H9 (cell line): ENCODE measurements at regions not wholly inside any gene's neighbourhood (a gene's known extent, or its start where the extent isn't known, plus 50 kb on each side); places are given as distances from the start of the nearest gene placed in this dataset.

Source experiments
- DNase-seq: peaks from one replicate; pipeline ENCODE4 v3.0.0-alpha.2; 2017
- H2AFZ ChIP-seq: one replicate; pipeline ENCODE4 v1.6.1; 2013; ENCODE audit warnings: mild to moderate bottlenecking, low read length, control low read depth, moderate library complexity
- H2AK5ac ChIP-seq: 2 replicates; pipeline ENCODE4 v1.6.1; 2013; ENCODE audit warnings: low read length, control low read depth, mixed read lengths; ENCODE audit not compliant: insufficient read length
- H2BK120ac ChIP-seq: one replicate; pipeline ENCODE4 v1.6.1; 2013; ENCODE audit warnings: low read depth, mild to moderate bottlenecking, low read length, control low read depth, inconsistent platforms; ENCODE audit not compliant: poor library complexity, severe bottlenecking
- H2BK12ac ChIP-seq: 2 replicates; pipeline ENCODE4 v1.6.1; 2013; ENCODE audit warnings: low read length, control low read depth, mixed read lengths, low read depth; ENCODE audit not compliant: insufficient read length
- H2BK15ac ChIP-seq: 2 replicates; pipeline ENCODE4 v1.6.1; 2013; ENCODE audit warnings: low read depth, low read length, control low read depth
- H2BK20ac ChIP-seq: one replicate; pipeline ENCODE4 v1.6.1; 2013; ENCODE audit warnings: low read depth, mild to moderate bottlenecking, low read length, control low read depth, inconsistent platforms; ENCODE audit not compliant: poor library complexity, severe bottlenecking
- H2BK5ac ChIP-seq: 2 replicates; pipeline ENCODE4 v1.6.1; 2013; ENCODE audit warnings: low read length, control low read depth, mixed read lengths; ENCODE audit not compliant: insufficient read length
- H3K14ac ChIP-seq: 2 replicates; pipeline ENCODE4 v1.6.1; 2013; ENCODE audit warnings: low read length, control low read depth; ENCODE audit not compliant: insufficient read depth
- H3K18ac ChIP-seq: 2 replicates; pipeline ENCODE4 v1.6.1; 2013; ENCODE audit warnings: low read depth, mild to moderate bottlenecking, mixed read lengths, low read length, control low read depth; ENCODE audit not compliant: insufficient read length
- H3K23ac ChIP-seq: 2 replicates; pipeline ENCODE4 v1.6.1; 2013; ENCODE audit warnings: low read length, control low read depth, mixed read lengths, low read depth; ENCODE audit not compliant: insufficient read length
- H3K23me2 ChIP-seq: 2 replicates; pipeline ENCODE4 v1.6.1; 2013; ENCODE audit warnings: low read depth, mild to moderate bottlenecking, mixed read lengths, low read length, control low read depth; ENCODE audit not compliant: insufficient read length, poor library complexity, severe bottlenecking
- H3K27ac ChIP-seq: 2 replicates; pipeline ENCODE4 v1.5.1; 2013; ENCODE audit warnings: low read length, control low read depth, mixed read lengths, low read depth; ENCODE audit not compliant: insufficient read length
- H3K27me3 ChIP-seq: 2 replicates; pipeline ENCODE4 v1.6.1; 2013; ENCODE audit warnings: low read length, control low read depth, inconsistent platforms; ENCODE audit not compliant: insufficient read depth
- H3K4ac ChIP-seq: 2 replicates; pipeline ENCODE4 v1.6.1; 2013; ENCODE audit warnings: low read depth, mild to moderate bottlenecking, control low read depth, inconsistent platforms, low read length, moderate library complexity
- H3K4me1 ChIP-seq: 2 replicates; pipeline ENCODE4 v1.6.1; 2013; ENCODE audit warnings: low read length, control low read depth, inconsistent platforms; ENCODE audit not compliant: insufficient read depth
- H3K4me2 ChIP-seq: 2 replicates; pipeline ENCODE4 v1.6.1; 2013; ENCODE audit warnings: low read length, control low read depth, mixed read lengths; ENCODE audit not compliant: insufficient read length, insufficient read depth
- H3K56ac ChIP-seq: 2 replicates; pipeline ENCODE4 v1.6.1; 2013; ENCODE audit warnings: low read depth, mild to moderate bottlenecking, mixed read lengths, low read length, control low read depth; ENCODE audit not compliant: insufficient read length
- H3K79me1 ChIP-seq: 2 replicates; pipeline ENCODE4 v1.6.1; 2013; ENCODE audit warnings: low read depth, mild to moderate bottlenecking, moderate library complexity, low read length, control low read depth, inconsistent platforms; ENCODE audit not compliant: insufficient read depth, poor library complexity, severe bottlenecking
- H3K79me2 ChIP-seq: 2 replicates; pipeline ENCODE4 v1.6.1; 2013; ENCODE audit warnings: low read length, control low read depth, inconsistent platforms; ENCODE audit not compliant: insufficient read depth
- H3K9ac ChIP-seq: 2 replicates; pipeline ENCODE4 v1.6.1; 2013; ENCODE audit warnings: low read length, control low read depth, mixed read lengths; ENCODE audit not compliant: insufficient read length; ENCODE audit errors: extremely low read depth
- H3K9me3 ChIP-seq: one replicate; pipeline ENCODE4 v1.6.1; 2013; ENCODE audit warnings: low read depth, low read length, inconsistent platforms; ENCODE audit not compliant: control insufficient read depth
- H3T11ph ChIP-seq: one replicate; pipeline ENCODE4 v1.6.1; 2013; ENCODE audit warnings: mild to moderate bottlenecking, low read length, control low read depth, inconsistent platforms
- H4K20me1 ChIP-seq: one replicate; pipeline ENCODE4 v1.6.1; 2013; ENCODE audit not compliant: control insufficient read depth, insufficient read length, insufficient read depth
- H4K5ac ChIP-seq: 2 replicates; pipeline ENCODE4 v1.6.1; 2013; ENCODE audit warnings: low read depth, mild to moderate bottlenecking, mixed read lengths, low read length, control low read depth; ENCODE audit not compliant: insufficient read length
- H4K8ac ChIP-seq: replicated peaks from 2 replicates; pipeline ENCODE4 v1.6.1; 2013; ENCODE audit warnings: low read length, control low read depth, mixed read lengths, low read depth; ENCODE audit not compliant: insufficient read length
- H4K91ac ChIP-seq: 2 replicates; pipeline ENCODE4 v1.6.1; 2013; ENCODE audit warnings: low read depth, mild to moderate bottlenecking, moderate library complexity, mixed read lengths, low read length, control low read depth; ENCODE audit not compliant: insufficient read length
- H3K27ac Mint-ChIP-seq, 3 experiments: 2 replicates in 2 of 3; 3 replicates in 1 of 3; pipeline ENCODE4 v1.8.0; 2020 to 2021; ENCODE audit warnings: mixed read lengths in 3 of 3, mild to moderate bottlenecking in 1 of 3, moderate library complexity in 1 of 3
- H3K27me3 Mint-ChIP-seq: 2 replicates; pipeline ENCODE4 v1.8.0; 2021; ENCODE audit warnings: low read depth, mild to moderate bottlenecking, moderate library complexity, mixed read lengths
- H3K36me3 Mint-ChIP-seq, 3 experiments: 2 replicates in 2 of 3; 3 replicates in 1 of 3; pipeline ENCODE4 v1.8.0; 2020 to 2021; ENCODE audit warnings: low read depth in 3 of 3, mixed read lengths in 3 of 3; ENCODE audit not compliant: insufficient read depth in 1 of 3
- H3K4me1 Mint-ChIP-seq, 2 experiments: 2 replicates each; pipeline ENCODE4 v1.8.0; 2020; ENCODE audit warnings: mixed read lengths in 2 of 2
- H3K4me3 Mint-ChIP-seq, 2 experiments: 2 replicates in 1 of 2; 3 replicates in 1 of 2; pipeline ENCODE4 v1.8.0; 2020 to 2021; ENCODE audit warnings: mild to moderate bottlenecking in 2 of 2, mixed read lengths in 2 of 2, moderate library complexity in 1 of 2
- H3K9me3 Mint-ChIP-seq, 2 experiments: 2 replicates in 1 of 2; 3 replicates in 1 of 2; pipeline ENCODE4 v1.8.0; 2020; ENCODE audit warnings: mild to moderate bottlenecking in 2 of 2, mixed read lengths in 2 of 2, moderate library complexity in 1 of 2
- WGBS: extraction: QIAGEN DNeasy Blood & Tissue Kit; methylation state at CpG from one replicate; pipeline ENCODE4 v1.1.7; 2013; ENCODE audit warnings: missing lambda C conversion rate, low lambda C conversion rate, mixed read lengths; ENCODE audit not compliant: insufficient read length; ENCODE audit errors: extremely low coverage; 5-methylcytosine and 5-hydroxymethylcytosine counted together
- TF ChIP-seq, protein P1 (sequence below): fragments of 200-600 bp; sonication (generic); conservative IDR thresholded peaks from 3 replicates; pipeline ENCODE4 v1.8.0; 2021; ENCODE audit warnings: antibody characterized with exemption, mild to moderate bottlenecking

DNA sequence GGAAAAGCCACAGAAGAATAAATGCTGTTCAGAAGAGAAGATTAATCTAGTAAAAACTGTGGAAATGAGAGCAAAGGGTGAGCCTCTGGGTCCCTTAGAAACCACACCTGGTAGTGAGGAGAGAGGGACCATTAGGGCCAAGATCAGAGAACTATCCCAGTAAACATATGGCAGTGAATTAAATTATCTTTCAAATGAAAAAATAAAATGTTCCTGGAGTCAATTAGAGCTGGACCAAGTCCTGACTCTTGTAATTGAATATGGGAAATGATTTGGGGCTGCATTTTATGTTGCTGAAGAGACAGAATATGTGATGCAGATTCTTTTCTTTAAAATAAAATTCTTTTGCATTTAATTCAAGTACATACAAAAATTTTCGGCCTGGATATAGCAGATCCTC is 62.2 kb upstream of the PAX3 start:
- Mint-ChIP-seq H3K36me3 (no peaks in the 10 kb centered on the region; a peak in 2 of 7 replicates), H3K4me3 (no peak overlapping the region), H3K27me3 (peaks cover 3% of the 10 kb centered on the region), H3K27ac (no peak overlapping the region), H3K9me3 (no peaks in the 10 kb centered on the region), H3K4me1 (no peaks in the 10 kb centered on the region)
- no CpG with 5 or more reads among the region's 1 CpG for WGBS
- no peak overlapping the region for H3K14ac ChIP-seq
- H2BK20ac ChIP-seq: no peak overlapping the region
- H3K56ac ChIP-seq: no peak overlapping the region
- H3K4me1 ChIP-seq: no peaks in the 10 kb centered on the region
- H3K18ac ChIP-seq: no peak overlapping the region
- no peaks in the 10 kb centered on the region for H3K9me3 ChIP-seq
- H3K23ac ChIP-seq: no peak overlapping the region
- no peak overlapping the region for H4K91ac ChIP-seq
- H2BK15ac ChIP-seq: no peak overlapping the region
- no peak overlapping the region for H2BK120ac ChIP-seq
- no peak overlapping the region for H3K9ac ChIP-seq
- no peak overlapping the region for H3K27ac ChIP-seq
- no peak overlapping the region for H4K5ac ChIP-seq
- no peaks in the 10 kb centered on the region for H3K23me2 ChIP-seq
- no peak overlapping the region for H2AK5ac ChIP-seq
- no peaks in the 10 kb centered on the region for H3K27me3 ChIP-seq
- H2AFZ ChIP-seq: no peak overlapping the region
- no peak overlapping the region for H3K4ac ChIP-seq
- no peak overlapping the region for H2BK5ac ChIP-seq
- no peak overlapping the region for H3T11ph ChIP-seq
- H4K20me1 ChIP-seq: no peaks in the 10 kb centered on the region
- no peak overlapping the region for H2BK12ac ChIP-seq
- no peaks in the 10 kb centered on the region for H3K79me2 ChIP-seq
- no peaks in the 10 kb centered on the region for H3K79me1 ChIP-seq
- TF ChIP-seq, protein P1, sequence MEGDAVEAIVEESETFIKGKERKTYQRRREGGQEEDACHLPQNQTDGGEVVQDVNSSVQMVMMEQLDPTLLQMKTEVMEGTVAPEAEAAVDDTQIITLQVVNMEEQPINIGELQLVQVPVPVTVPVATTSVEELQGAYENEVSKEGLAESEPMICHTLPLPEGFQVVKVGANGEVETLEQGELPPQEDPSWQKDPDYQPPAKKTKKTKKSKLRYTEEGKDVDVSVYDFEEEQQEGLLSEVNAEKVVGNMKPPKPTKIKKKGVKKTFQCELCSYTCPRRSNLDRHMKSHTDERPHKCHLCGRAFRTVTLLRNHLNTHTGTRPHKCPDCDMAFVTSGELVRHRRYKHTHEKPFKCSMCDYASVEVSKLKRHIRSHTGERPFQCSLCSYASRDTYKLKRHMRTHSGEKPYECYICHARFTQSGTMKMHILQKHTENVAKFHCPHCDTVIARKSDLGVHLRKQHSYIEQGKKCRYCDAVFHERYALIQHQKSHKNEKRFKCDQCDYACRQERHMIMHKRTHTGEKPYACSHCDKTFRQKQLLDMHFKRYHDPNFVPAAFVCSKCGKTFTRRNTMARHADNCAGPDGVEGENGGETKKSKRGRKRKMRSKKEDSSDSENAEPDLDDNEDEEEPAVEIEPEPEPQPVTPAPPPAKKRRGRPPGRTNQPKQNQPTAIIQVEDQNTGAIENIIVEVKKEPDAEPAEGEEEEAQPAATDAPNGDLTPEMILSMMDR: no peak
- H3K4me2 ChIP-seq: no peak overlapping the region
- no peak for DNase-seq
- H4K8ac ChIP-seq: no peak overlapping the region
